ENCODE measurements at regions not wholly inside any gene's neighbourhood (a gene's known extent, or its start where the extent isn't known, plus 50 kb on each side); places are given as distances from the start of the nearest gene placed in this dataset.
A peak's percentile ranks its signal among the peaks of the same experiment; 100 is the strongest.

DNA sequence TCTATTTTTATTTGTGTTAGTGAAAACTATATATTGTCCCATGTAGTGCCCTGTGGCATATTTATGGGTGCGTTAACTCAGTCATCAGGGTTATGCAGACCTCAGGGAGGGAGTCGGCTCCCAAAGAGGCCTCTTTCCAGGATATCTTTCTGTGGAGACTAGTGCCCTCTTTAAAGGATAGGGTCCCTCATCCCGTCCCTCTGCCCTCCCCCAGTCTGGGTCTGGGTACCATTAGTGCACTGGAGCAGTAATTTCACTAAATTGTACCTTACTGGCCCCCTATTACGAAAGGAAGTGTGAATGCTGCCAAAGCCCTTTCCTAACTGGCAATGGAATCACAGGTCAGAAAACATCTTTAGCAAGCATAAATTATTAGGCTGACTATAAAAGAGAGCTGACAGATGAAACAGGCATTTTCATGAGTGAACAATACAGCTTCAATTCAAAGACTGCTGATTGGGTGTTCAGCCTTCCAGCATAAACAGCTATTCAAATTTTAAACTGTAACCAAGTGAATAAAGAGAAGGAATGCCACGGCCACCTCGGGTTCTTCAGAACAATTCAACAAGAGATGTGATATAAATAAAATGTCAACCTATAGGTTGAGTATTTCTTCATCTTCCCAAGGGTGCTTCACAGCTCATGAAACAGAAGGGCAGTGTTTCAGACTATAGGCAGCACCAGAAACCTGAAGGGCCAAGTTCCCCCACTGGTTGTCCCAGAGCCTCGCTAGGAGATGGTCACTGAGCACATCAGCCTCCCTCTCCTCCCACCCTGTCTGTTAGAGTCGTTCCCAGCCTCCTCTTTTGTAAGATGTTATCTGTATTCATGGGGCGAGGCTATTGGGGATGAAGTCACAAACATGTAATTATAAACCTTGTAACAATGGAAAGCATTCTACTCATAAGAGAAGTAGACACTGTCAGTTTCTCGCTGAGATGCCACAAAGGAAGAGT lies 318.7 kb downstream of the TMEM161B start:
- DNase-seq: no peak

DNA sequence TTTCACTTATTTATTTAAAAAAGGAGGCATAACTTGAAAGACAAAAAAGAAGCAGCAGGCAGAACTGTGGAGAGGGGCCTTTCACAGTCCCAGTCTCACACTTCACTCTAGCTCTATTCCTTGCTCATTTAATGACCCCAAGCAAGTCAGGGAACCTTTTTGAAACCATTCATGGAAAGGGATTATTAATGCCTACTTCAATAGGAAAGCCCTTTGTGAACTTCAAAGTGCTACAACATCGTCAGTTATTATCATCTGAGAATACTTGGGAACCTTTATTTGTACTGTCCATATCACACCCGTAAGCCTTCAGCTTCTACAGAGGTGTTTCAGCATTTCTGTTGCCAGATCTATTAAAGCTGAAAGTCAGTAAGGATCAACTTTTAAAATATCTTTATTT lies 320.2 kb downstream of the TMEM161B start:
- no peak for DNase-seq

DNA sequence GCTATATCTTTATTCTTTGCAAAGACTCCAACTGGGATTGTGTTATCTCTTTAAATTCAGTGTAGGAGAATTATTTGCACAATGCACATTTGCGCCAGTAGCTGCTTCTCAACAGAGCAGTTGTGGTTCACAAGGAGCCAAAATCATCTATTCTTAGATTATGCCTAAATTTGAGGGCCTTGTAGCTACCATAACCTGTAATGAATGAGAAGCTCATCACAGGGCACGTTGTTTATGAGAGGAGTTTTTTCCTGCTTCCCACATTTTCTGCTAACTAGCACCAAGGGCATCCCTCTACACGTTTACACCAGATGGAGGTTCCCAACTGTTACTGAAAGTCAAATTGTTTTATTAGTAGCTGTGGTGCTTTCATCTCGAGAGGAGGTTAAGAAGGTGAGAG lies 322.4 kb downstream of the TMEM161B start:
- DNase-seq: no peak

GRCh38 chr5:87945286-87945650 lies 323.4 kb downstream of the TMEM161B start:
- DNase-seq: no peak

DNA sequence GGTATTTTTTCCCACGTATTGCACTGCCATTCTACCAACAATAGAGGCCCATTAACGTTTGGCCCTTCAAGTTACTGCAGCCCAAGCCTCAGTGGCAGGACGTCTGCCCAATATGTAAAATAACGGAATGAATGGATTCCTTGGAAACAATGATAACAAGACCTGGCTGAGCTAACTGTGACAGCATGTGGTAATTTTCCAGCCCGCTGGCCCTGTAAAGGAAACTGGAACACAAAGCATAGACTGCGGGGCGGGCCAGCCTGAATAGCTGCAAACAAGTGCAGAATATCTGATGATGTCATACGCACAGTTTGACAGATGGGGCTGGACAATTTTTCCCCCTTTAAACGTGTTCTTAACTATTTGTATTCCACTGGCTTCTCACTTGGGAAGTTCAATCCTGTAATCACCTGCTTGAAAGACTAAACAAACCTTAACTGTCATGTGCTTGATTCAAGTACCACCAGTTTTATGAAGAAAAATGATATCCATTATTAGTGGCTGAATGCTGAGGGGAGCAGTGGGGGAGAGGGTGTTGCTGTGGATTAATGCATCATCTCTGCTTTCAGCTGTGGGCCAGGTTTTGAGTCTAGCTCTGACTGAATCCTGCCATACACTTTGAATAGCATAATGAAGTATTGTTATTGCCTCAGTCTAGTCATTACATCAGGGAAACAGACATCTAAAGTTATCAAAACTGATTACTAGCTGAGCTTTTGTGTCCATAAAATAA lies 323.9 kb downstream of the TMEM161B start:
- peak; percentile 68 to 90 for DNase-seq

GRCh38 chr5:87940775-87941174 lies 327.9 kb downstream of the TMEM161B start:
- DNase-seq: no peak

DNA sequence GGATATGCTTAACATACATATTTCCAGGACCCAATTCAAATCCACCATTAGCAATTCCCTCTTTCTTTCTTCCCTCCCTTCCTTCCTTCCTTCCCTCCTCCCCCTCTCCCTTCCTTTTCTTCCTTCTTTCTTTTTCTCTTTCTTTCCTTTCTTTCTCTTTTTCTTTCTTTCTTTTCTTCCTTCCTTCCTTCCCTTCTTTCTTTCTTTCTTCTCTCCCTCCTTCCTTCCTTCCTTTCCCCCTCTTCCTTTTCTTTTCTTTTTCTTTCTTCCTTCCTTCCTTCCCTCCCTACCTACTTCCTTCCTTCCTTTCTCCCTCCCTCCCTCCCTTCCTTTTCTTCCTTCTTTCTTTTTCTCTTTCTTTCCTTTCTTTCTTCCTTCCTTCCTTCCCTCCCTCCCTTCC lies 332.0 kb downstream of the TMEM161B start:
- DNase-seq: no peak

DNA sequence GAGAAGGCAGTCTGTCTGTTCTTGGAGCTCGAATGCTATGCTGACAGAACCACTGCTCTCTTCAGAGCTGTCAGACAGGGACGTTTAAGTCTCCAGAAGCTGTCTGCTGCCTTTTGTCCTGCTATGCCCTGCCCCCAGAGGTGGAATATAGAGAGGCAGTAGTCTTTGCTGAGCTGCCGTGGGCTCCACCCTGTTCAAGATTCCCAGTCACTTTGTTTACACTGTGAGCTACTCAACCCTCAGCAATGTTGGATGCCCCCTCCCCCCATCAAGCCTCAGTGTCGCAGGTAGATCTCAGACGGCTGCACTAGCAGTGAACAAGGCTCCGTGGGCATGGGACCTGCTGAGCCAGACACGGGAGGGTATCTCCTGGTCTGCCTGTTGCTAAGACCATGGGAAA lies 344.2 kb downstream of the TMEM161B start:
- no peak for DNase-seq

GRCh38 chr5:87916320-87916719 lies 352.3 kb downstream of the TMEM161B start:
- no peak for DNase-seq

DNA sequence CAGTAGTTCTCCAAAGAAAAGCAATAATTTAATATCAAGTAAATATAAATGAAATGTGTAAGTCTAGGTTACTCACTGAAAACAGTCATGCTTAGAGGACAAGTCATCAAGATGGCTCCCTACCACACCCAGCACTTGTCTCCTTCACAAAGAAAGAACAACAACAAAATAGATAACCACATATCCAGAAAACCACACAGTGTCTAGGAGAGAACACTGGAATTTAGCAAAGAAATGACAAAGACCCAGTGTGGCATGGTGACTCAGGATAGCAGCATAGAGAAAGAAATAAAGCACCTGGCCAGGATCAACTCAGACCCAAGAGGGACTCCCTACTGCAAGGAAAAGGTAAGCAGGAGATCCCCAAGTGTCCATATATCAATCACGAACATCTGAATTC lies 356.2 kb downstream of the TMEM161B start:
- no peak for DNase-seq

GRCh38 chr5:87909382-87909781 lies 359.3 kb downstream of the TMEM161B start:
- DNase-seq: no peak

GRCh38 chr5:87906962-87907361 lies 361.7 kb downstream of the TMEM161B start:
- no peak for DNase-seq

DNA sequence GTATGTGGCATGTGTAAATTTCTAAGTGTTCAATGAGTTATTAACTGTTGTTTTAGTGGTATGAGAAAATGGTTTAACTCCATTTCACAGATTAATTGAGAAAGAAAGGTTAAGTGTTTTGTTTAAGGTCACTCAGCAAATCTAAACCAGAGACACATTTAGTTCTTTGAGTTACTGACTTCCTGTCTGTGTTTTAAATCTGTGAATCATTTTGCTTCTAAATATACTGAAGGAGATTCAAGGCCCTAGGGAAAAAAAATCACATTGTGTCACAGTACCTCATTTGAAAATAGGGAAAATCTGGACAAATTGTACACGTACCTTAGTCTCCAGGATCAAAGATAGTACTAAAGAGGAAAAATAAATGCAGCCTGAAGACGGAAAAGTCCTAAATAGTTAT lies 368.2 kb downstream of the TMEM161B start:
- no peak for DNase-seq

DNA sequence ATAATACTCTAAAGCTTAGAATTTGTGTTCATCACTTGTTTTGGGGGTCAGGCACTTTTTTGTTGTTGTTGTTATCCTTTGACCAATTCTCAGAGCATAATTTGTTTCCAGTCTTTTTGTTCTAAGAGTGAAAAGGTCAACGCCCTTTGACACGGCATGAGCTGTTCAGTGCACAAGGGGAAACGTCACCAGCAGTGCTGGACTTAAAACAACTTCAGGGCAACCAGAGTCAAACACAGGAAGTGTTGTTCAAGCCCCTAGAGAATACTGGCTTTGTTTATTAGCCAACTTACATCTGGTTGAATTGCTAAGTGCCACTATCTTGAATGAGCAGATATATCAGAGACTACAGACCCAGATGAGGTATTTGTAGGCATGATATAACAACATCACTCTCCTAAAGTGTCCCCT lies 368.9 kb downstream of the TMEM161B start:
- DNase-seq: no peak

DNA sequence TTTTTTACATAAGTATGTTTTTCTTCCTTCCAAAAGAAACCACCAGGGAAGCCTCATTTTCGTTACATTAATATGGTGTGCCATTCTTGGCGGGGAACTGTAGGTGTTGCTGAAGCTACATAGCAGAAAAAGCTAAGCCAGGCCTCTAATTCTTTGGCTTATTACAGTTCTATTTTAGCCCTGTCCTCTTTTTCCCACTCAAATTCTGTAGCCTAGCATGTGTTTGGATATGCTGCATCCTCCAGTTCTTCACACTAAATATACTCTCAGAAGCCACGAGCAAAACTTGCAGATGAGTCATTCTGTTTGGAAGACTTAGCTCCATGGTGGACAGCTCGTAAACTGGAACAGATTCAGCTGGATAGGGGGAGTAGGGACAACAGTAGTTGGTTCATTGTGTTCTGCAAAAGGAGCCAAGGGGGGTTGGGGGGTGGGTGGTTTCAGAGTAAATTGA lies 369.4 kb downstream of the TMEM161B start:
- DNase-seq: no peak

GRCh38 chr5:87898574-87898973 lies 370.1 kb downstream of the TMEM161B start:
- DNase-seq: no peak

- DNase-seq: no peak
Observed at GRCh38 chr5:87888139-87888538, 380.5 kb downstream of the TMEM161B start.

- DNase-seq: no peak
Observed at GRCh38 chr5:87887247-87887646, 381.4 kb downstream of the TMEM161B start.

GRCh38 chr5:87886164-87886563 lies 382.5 kb downstream of the TMEM161B start:
- no peak for DNase-seq

DNA sequence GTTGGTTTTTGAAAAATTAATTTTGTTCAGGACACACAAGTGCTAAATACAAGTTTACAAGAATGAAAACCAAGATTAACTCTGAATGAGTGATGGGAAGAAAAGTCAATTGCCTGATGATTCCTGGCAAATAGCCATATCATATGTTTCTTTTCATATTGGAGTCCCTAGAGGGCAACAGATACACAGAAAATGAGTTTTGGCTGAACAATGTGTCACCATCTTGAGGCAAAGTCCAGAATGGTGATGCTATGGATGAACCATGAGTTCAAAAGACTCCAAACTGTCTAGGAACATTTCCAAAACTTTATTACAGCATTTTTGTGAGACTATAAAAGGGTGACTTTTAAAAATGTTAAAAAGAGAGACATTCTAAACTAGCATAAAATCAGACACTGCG lies 382.9 kb downstream of the TMEM161B start:
- DNase-seq: no peak

GRCh38 chr5:87877495-87877894 lies 391.1 kb downstream of the TMEM161B start:
- no peak for DNase-seq

DNA sequence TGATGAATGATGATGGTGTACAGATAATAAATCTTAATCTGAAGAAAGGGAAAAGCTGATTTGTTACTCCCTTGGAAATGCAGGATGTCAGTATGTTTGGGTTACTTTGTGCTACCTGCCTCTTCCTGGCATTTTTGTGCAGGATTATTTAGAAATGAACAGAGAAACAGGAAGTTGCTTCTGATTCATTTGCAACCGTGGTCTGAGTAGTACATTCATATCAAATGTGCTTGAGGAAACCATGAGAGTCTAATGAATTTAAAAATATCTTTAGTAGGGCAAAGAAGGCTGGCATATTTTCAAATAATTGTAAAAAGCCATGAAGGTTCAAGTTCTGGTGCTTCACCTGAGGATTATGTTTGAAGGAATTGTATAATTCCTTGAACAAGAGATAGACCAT lies 391.6 kb downstream of the TMEM161B start:
- DNase-seq: no peak

DNA sequence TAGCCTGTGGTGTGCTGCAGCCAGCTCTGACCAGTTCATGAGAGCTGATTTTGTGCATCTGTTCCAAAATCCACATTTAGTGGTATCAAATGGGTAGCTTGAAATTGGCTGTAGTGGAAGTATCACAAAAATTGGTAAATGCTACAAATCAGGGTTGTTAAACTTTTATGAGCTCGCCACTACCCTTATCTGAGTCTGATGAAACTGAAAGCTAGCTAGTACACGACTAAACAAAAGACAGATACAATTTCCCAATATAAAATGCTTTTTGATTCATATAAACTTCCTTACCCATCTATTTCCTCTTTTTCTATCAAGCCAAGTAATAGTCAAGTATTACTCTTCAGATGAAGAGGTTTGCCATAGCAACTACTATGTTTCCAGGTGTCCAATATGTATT lies 392.0 kb downstream of the TMEM161B start:
- no peak for DNase-seq

DNA sequence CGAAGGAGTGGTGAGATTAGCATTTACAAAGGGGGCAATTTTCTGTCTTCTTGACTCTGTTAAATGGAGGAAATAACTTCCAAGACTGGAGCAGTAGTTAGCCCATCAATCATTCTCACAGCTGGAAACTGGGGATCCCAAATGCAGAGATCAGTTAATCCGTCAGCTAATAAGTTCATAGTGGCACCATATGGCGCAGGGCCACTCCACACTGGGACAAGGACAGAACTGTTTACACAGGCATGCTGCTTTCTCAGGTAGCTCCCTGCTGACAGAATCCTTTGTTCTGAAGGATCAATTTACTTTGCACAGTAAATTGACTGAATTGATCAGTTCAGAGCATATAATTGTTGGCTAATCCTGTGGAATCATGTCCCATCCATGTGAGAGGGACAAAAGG lies 395.7 kb downstream of the TMEM161B start:
- DNase-seq: no peak

All from cerebellar nuclear complex (tissue), 1 donor.